ENCODE measurements at regions not wholly inside any gene's neighbourhood (a gene's known extent, or its start where the extent isn't known, plus 50 kb on each side); places are given as distances from the start of the nearest gene placed in this dataset.
"Not testable (repeated sequence)": the region's sequence is repeated elsewhere in the genome, so short reads cannot be mapped to it uniquely, and the experiment has no call there.

- Histone ChIP-seq H4K20me1 (ENCODE audit: control insufficient read depth, insufficient read depth, low read depth, low read length) (no peaks in the 10 kb centered on the region), H3K4me2 (ENCODE audit: low read length) (no peak overlapping the region), H3K79me2 (ENCODE audit: control insufficient read depth, low read length) (no peaks in the 10 kb centered on the region), H3K9me2 (replicated peaks; ENCODE audit: control insufficient read depth, low read length) (no peaks in the 10 kb centered on the region), H3K9me3 (ENCODE audit: control insufficient read depth, insufficient read depth, low read length) (no peaks in the 10 kb centered on the region), H3K36me3 (ENCODE audit: control insufficient read depth, low read length) (no peaks in the 10 kb centered on the region), H3F3A (ENCODE audit: control insufficient read depth, insufficient read depth) (no peaks in the 10 kb centered on the region), H3K27me3 (ENCODE audit: control insufficient read depth, low read length) (no peaks in the 10 kb centered on the region), H3K4me1 (ENCODE audit: control insufficient read depth, low read length) (no peaks in the 10 kb centered on the region), H3K27ac (ENCODE audit: low read depth, low read length) (no peak overlapping the region), H3K4me3 (ENCODE audit: low read length) (no peak overlapping the region)
- TF ChIP-seq CTCF (IDR thresholded peaks at IDR 0.05; ENCODE audit: low read depth, low read length, poor library complexity, severe bottlenecking) = no peak
- no peak for TF ChIP-seq EZH2phosphoT487 (IDR thresholded peaks at IDR 0.05; ENCODE audit: borderline replicate concordance, low read length)
Observed at GRCh38 chr2:209277444-209277843, 146.4 kb upstream of the MAP2 start.

- Histone ChIP-seq H3K4me1 (ENCODE audit: control insufficient read depth, low read length) (no peaks in the 10 kb centered on the region), H3K36me3 (ENCODE audit: control insufficient read depth, low read length) (no peaks in the 10 kb centered on the region)
Observed at GRCh38 chr2:209298601-209299000, 125.2 kb upstream of the MAP2 start.

GRCh38 chr2:209299478-209299877, 124.4 kb upstream of the MAP2 start:
- not testable (repeated sequence) for H3K79me2 ChIP-seq (ENCODE audit: control insufficient read depth, low read length); H3K4me3 ChIP-seq (ENCODE audit: low read length); H4K20me1 ChIP-seq (ENCODE audit: control insufficient read depth, insufficient read depth, low read depth, low read length); H3K27me3 ChIP-seq (ENCODE audit: control insufficient read depth, low read length); H3K27ac ChIP-seq (ENCODE audit: low read depth, low read length); H3K4me1 ChIP-seq (ENCODE audit: control insufficient read depth, low read length); H3F3A ChIP-seq (ENCODE audit: control insufficient read depth, insufficient read depth); H3K9me2 ChIP-seq (replicated peaks; ENCODE audit: control insufficient read depth, low read length); H3K36me3 ChIP-seq (ENCODE audit: control insufficient read depth, low read length); H3K4me2 ChIP-seq (ENCODE audit: low read length); H3K9me3 ChIP-seq (ENCODE audit: control insufficient read depth, insufficient read depth, low read length)

More at GRCh38 chr2:209298601-209299000, 125.2 kb upstream of the MAP2 start:
- Histone ChIP-seq H3K79me2 (ENCODE audit: control insufficient read depth, low read length) (no peaks in the 10 kb centered on the region), H3K4me2 (ENCODE audit: low read length) (no peak overlapping the region), H3K9me3 (ENCODE audit: control insufficient read depth, insufficient read depth, low read length) (no peaks in the 10 kb centered on the region), H3F3A (ENCODE audit: control insufficient read depth, insufficient read depth) (no peaks in the 10 kb centered on the region), H3K27me3 (ENCODE audit: control insufficient read depth, low read length) (no peaks in the 10 kb centered on the region), H3K9me2 (replicated peaks; ENCODE audit: control insufficient read depth, low read length) (no peaks in the 10 kb centered on the region), H3K27ac (ENCODE audit: low read depth, low read length) (no peak overlapping the region), H4K20me1 (ENCODE audit: control insufficient read depth, insufficient read depth, low read depth, low read length) (no peaks in the 10 kb centered on the region), H3K4me3 (ENCODE audit: low read length) (no peak overlapping the region)
- TF ChIP-seq CTCF (IDR thresholded peaks at IDR 0.05; ENCODE audit: low read depth, low read length, poor library complexity, severe bottlenecking) = no peak
- no peak for TF ChIP-seq EZH2phosphoT487 (IDR thresholded peaks at IDR 0.05; ENCODE audit: borderline replicate concordance, low read length)

- not testable (repeated sequence) for H3K9me2 ChIP-seq (replicated peaks; ENCODE audit: control insufficient read depth, low read length); H3K9me3 ChIP-seq (ENCODE audit: control insufficient read depth, insufficient read depth, low read length); H3K27me3 ChIP-seq (ENCODE audit: control insufficient read depth, low read length); H3K36me3 ChIP-seq (ENCODE audit: control insufficient read depth, low read length); H3K27ac ChIP-seq (ENCODE audit: low read depth, low read length); H3K4me2 ChIP-seq (ENCODE audit: low read length); H3K4me3 ChIP-seq (ENCODE audit: low read length); H3K79me2 ChIP-seq (ENCODE audit: control insufficient read depth, low read length); H3K4me1 ChIP-seq (ENCODE audit: control insufficient read depth, low read length); H3F3A ChIP-seq (ENCODE audit: control insufficient read depth, insufficient read depth); H4K20me1 ChIP-seq (ENCODE audit: control insufficient read depth, insufficient read depth, low read depth, low read length)
Observed at GRCh38 chr2:209300766-209301165, 123.1 kb upstream of the MAP2 start.
